Adrenal gland (tissue), 9 donors: ENCODE measurements at regions not wholly inside any gene's neighbourhood (a gene's known extent, or its start where the extent isn't known, plus 50 kb on each side); places are given as distances from the start of the nearest gene placed in this dataset.

Experiments
- DNase-seq, 7 donors: peaks; one replicate each; pipeline ENCODE4 v3.0.0-alpha.2; 2019 to 2020
- H3K27ac ChIP-seq, 5 donors: fragments of 200-600 bp; sonication (generic) in 4 of 5; 1 replicate in 3 of 5; 2 replicates in 2 of 5; pipeline versions ENCODE4 v1.5.1 to v1.8.0; 2016 to 2020; ENCODE audit warnings: mild to moderate bottlenecking in 1 of 5
- H3K27me3 ChIP-seq: fragments of 200-600 bp; 2 replicates; pipeline ENCODE4 v1.8.0; 2021
- H3K36me3 ChIP-seq, 2 donors: fragments of 200-600 bp; replicated peaks in 1 of 2; 1 replicate in 1 of 2; 2 replicates in 1 of 2; pipeline versions ENCODE4 v1.5.1 to v1.8.0; 2018 to 2022
- H3K4me1 ChIP-seq, 2 donors: fragments of 200-600 bp; replicated peaks in 1 of 2; 1 replicate in 1 of 2; 2 replicates in 1 of 2; pipeline versions ENCODE4 v1.5.1 to v1.8.0; 2018 to 2021
- H3K4me3 ChIP-seq, 4 donors: fragments of 200-600 bp; sonication (generic) in 3 of 4; one replicate each; pipeline ENCODE4 v1.5.1; 2016 to 2018
- H3K9me3 ChIP-seq, 3 donors: fragments of 200-600 bp; sonication (generic) in 1 of 3; replicated peaks in 1 of 3; 1 replicate in 2 of 3; 2 replicates in 1 of 3; pipeline versions ENCODE4 v1.5.1 to v1.8.0; 2016 to 2021
- POLR2A ChIP-seq, 2 donors: fragments of 450-650 bp; IDR thresholded peaks; one replicate each; pipeline ENCODE4 v1.6.1; 2017; ENCODE audit warnings: antibody characterized with exemption in 2 of 2, mild to moderate bottlenecking in 2 of 2, moderate library complexity in 1 of 2
- WGBS, 4 donors: extraction: QIAGEN DNeasy Blood & Tissue Kit in 2 of 4; methylation state at CpG; one replicate each; pipeline versions ENCODE4 v1.1.5 to v1.1.7; 2013 to 2017; 5-methylcytosine and 5-hydroxymethylcytosine counted together
- intact Hi-C, 2 donors: fragments of 100-400 bp; cut with DNase I; formaldehyde crosslinking; loops; one replicate each; pipeline versions ENCODE4 v1.14.1 to v1.15.0; 2022 to 2023
- TF ChIP-seq, protein P1 (sequence below), 6 experiments: fragments of 450-650 bp in 4 of 6; fragments of 200-600 bp in 2 of 6; sonication (generic) in 1 of 6; IDR thresholded peaks; 1 replicate in 5 of 6; 2 replicates in 1 of 6; pipeline versions ENCODE4 v1.5.1 to v1.8.0; 2016 to 2021; ENCODE audit warnings: antibody characterized with exemption in 6 of 6, mild to moderate bottlenecking in 2 of 6, moderate library complexity in 1 of 6
- donor health status: healthy with polysubstance abuse.
- donor health status: Bipolar disorder and iron deficiency.
- donor health status: DM: yes; HTN: yes; CAD: no.
- donor health status: DM: no; HTN: no; CAD: no.
- donor health status: DM: no; HTN: no; CAD: no.

DNA sequence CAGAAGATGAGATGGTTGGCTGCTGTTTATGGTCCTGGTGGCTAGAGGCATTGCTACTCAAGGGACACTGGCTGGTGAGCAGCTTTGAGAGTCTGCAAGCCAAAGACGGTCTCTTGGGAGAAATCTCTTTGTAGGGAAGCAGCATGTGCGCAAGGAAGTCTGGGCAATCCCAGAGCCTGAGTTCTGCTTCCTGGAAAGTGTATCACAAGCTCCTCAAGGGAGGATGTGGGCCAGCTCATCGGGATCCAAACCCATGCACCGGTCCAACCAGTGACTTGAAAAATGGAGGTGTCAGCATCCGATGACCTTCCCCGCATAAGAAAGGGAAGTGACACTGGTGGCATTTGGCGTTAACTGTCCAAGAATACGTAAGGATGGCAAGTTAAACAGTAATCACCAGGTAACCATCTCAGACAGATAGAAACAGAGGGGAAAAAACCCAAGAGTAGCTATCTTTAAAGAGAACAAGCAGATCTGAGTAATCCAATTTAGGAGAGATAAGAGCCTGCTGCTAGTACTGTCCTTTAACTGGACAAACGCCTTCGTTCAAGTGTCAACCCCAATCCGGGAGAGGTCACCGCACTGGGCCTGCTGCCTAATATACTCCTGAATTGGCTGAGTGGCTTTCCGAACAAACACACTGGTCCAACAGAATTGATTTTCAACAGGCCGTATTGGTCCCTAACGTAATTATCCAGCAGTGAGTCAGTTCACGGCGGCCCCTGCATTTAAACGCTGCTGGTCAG lies 303.0 kb upstream of the ZFHX3 start:
- Histone ChIP-seq H3K27ac (no peak overlapping the region), H3K27me3 (no peaks in the 10 kb centered on the region), H3K36me3 (no peaks in the 10 kb centered on the region), H3K4me3 (no peak overlapping the region), H3K4me1 (peaks cover 0 to 5% of the 10 kb centered on the region in 2 donors), H3K9me3 (no peaks in the 10 kb centered on the region)
- DNase-seq: peak in 6 of 7 donors; percentile 25 to 68 (median 50)
- intact Hi-C loops: no loop called here
- WGBS, 4 donors: 69 to 80% (median 73%) methylated on average over 18 of the region's 18 CpGs
- TF ChIP-seq, protein P1, sequence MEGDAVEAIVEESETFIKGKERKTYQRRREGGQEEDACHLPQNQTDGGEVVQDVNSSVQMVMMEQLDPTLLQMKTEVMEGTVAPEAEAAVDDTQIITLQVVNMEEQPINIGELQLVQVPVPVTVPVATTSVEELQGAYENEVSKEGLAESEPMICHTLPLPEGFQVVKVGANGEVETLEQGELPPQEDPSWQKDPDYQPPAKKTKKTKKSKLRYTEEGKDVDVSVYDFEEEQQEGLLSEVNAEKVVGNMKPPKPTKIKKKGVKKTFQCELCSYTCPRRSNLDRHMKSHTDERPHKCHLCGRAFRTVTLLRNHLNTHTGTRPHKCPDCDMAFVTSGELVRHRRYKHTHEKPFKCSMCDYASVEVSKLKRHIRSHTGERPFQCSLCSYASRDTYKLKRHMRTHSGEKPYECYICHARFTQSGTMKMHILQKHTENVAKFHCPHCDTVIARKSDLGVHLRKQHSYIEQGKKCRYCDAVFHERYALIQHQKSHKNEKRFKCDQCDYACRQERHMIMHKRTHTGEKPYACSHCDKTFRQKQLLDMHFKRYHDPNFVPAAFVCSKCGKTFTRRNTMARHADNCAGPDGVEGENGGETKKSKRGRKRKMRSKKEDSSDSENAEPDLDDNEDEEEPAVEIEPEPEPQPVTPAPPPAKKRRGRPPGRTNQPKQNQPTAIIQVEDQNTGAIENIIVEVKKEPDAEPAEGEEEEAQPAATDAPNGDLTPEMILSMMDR (IDR thresholded peaks at IDR 0.05): no peak

DNA sequence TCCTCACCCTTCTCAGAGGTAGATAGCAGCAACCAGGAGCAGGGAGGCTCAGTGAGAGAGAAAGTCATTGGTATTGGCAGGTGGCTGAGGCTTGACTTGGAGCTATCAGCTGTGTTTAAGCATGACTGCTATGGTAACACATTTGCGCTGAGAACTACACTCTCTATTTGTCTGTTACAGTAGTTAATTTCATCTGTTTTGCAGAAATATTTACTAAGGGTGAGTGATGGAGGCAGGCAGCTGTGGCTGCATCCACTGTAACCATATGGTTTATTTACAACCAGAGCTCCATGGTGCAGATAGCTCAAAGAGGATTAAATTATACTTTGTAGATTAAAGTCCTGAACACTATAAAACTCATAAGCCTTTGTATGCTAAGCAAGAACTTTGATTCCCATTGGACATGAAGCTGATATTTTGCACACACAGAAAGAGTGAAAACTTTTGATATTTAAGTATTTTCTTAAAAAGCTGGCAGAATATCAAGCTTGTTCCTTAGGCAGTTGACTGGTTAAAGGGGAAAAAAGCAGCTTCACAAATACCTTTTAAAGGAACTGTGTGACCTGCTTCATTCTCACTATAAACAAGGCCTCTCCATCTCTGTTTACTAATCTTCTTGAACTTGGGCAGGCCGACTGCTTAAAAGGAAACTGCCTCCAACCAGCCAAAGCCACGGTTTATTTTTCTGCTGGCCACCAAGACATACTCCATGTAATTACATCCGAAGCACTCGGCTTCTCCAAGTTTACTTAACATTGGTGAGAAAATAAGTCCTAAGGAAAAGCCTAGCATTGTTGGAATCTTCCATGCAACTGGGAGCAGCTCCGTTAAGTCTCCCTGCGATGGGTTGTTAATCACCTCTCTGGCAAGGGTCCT lies 299.8 kb upstream of the ZFHX3 start:
- DNase-seq: no peak
- Histone ChIP-seq H3K36me3 (no peaks in the 10 kb centered on the region), H3K27me3 (no peaks in the 10 kb centered on the region), H3K9me3 (no peaks in the 10 kb centered on the region), H3K4me1 (peaks cover 0 to 16% of the 10 kb centered on the region in 2 donors), H3K27ac (no peak overlapping the region), H3K4me3 (no peak overlapping the region)
- 68 to 86% (median 84%) methylated on average over 7 of the region's 7 CpGs for WGBS, 4 donors
- intact Hi-C loops: no loop called here
- no peak for TF ChIP-seq POLR2A (IDR thresholded peaks at IDR 0.05)
- TF ChIP-seq, protein P1 (IDR thresholded peaks at IDR 0.05): no peak

DNA sequence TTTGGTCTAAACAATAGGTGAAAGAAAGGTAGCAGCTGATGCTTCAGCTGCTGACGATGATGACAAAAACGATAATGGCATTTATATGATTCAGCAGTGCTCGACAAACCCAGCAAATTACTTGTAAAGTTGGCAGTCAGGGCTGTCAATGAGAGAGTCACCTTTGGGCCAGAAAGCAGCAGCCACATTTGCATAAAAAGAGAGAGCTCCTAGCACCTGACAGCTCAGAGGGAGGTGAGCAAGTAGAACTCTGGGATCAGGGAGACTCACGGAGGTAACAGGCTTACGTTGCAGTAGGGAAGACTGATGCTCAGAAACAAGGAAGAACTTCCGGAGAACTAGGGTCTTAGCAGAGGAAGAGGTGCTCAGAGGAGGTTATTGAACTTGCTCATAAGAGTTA lies 291.9 kb upstream of the ZFHX3 start:
- no peak overlapping the region for H3K4me3 ChIP-seq
- no peaks in the 10 kb centered on the region for H3K9me3 ChIP-seq
- 82 to 87% (median 86%) methylated on average over 6 of the region's 6 CpGs for WGBS, 4 donors
- H3K27ac ChIP-seq: no peak overlapping the region
- H3K27me3 ChIP-seq: no peaks in the 10 kb centered on the region
- no peaks in the 10 kb centered on the region for H3K36me3 ChIP-seq
- DNase-seq: no peak
- H3K4me1 ChIP-seq: peaks cover 0 to 11% of the 10 kb centered on the region in 2 donors
- TF ChIP-seq POLR2A (IDR thresholded peaks at IDR 0.05): no peak
- TF ChIP-seq, protein P1 (IDR thresholded peaks at IDR 0.05): no peak
- intact Hi-C loops: no loop called here
